NB4 (cell line): ENCODE measurements at regions not wholly inside any gene's neighbourhood (a gene's known extent, or its start where the extent isn't known, plus 50 kb on each side); places are given as distances from the start of the nearest gene placed in this dataset.

Experiments
- MYC ChIP-seq: IDR thresholded peaks from 2 replicates; pipeline ENCODE4 v1.6.1; 2011; ENCODE audit warnings: low read depth, low read length
- POLR2A ChIP-seq: IDR thresholded peaks from 2 replicates; pipeline ENCODE4 v1.6.1; 2011; ENCODE audit warnings: mild to moderate bottlenecking; ENCODE audit not compliant: insufficient read length; ENCODE audit errors: extremely low read depth
- TF ChIP-seq, protein P1 (sequence below): IDR thresholded peaks from one replicate; pipeline ENCODE4 v1.5.1; 2012; ENCODE audit warnings: low read depth, low read length
- TF ChIP-seq, protein P2 (sequence below): IDR thresholded peaks from 2 replicates; pipeline ENCODE4 v1.6.1; 2011; ENCODE audit warnings: low read depth, low read length

- TF ChIP-seq, protein P1, sequence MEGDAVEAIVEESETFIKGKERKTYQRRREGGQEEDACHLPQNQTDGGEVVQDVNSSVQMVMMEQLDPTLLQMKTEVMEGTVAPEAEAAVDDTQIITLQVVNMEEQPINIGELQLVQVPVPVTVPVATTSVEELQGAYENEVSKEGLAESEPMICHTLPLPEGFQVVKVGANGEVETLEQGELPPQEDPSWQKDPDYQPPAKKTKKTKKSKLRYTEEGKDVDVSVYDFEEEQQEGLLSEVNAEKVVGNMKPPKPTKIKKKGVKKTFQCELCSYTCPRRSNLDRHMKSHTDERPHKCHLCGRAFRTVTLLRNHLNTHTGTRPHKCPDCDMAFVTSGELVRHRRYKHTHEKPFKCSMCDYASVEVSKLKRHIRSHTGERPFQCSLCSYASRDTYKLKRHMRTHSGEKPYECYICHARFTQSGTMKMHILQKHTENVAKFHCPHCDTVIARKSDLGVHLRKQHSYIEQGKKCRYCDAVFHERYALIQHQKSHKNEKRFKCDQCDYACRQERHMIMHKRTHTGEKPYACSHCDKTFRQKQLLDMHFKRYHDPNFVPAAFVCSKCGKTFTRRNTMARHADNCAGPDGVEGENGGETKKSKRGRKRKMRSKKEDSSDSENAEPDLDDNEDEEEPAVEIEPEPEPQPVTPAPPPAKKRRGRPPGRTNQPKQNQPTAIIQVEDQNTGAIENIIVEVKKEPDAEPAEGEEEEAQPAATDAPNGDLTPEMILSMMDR = no peak
- no peak for TF ChIP-seq POLR2A
- no peak for TF ChIP-seq MYC
- TF ChIP-seq, protein P2, sequence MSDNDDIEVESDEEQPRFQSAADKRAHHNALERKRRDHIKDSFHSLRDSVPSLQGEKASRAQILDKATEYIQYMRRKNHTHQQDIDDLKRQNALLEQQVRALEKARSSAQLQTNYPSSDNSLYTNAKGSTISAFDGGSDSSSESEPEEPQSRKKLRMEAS = no peak
Measured at GRCh38 chr18:56258178-56258577, 380.2 kb downstream of the TXNL1 start.
